ENCODE measurements at regions not wholly inside any gene's neighbourhood (a gene's known extent, or its start where the extent isn't known, plus 50 kb on each side); places are given as distances from the start of the nearest gene placed in this dataset.

- Mint-ChIP-seq H3K36me3 (ENCODE audit: insufficient read depth) (no peaks in the 10 kb centered on the region), H3K4me3 (no peak overlapping the region), H3K27me3 (no peaks in the 10 kb centered on the region), H3K27ac (no peak overlapping the region), H3K4me1 (ENCODE audit: low read depth in 2 of 2) (no peaks in the 10 kb centered on the region), H3K9me3 (peaks cover 0 to 2% of the 10 kb centered on the region in 2 donors)
- ATAC-seq (replicated peaks): no peak
- no peak for DNase-seq
Measured at GRCh38 chr13:106858903-106859532, 291.1 kb upstream of the ARGLU1 start.

GRCh38 chr13:106852436-106852835 is 284.5 kb upstream of the ARGLU1 start:
- no peaks in the 10 kb centered on the region for H3K27me3 Mint-ChIP-seq
- H3K36me3 Mint-ChIP-seq (ENCODE audit: insufficient read depth): no peaks in the 10 kb centered on the region
- DNase-seq (no peak), ATAC-seq (replicated peaks) (no peak)
- H3K4me3 Mint-ChIP-seq: no peak overlapping the region
- peaks cover 0 to 1% of the 10 kb centered on the region in 2 donors for H3K9me3 Mint-ChIP-seq
- H3K27ac Mint-ChIP-seq: no peak overlapping the region
- no peaks in the 10 kb centered on the region for H3K4me1 Mint-ChIP-seq (ENCODE audit: low read depth in 2 of 2)

DNA sequence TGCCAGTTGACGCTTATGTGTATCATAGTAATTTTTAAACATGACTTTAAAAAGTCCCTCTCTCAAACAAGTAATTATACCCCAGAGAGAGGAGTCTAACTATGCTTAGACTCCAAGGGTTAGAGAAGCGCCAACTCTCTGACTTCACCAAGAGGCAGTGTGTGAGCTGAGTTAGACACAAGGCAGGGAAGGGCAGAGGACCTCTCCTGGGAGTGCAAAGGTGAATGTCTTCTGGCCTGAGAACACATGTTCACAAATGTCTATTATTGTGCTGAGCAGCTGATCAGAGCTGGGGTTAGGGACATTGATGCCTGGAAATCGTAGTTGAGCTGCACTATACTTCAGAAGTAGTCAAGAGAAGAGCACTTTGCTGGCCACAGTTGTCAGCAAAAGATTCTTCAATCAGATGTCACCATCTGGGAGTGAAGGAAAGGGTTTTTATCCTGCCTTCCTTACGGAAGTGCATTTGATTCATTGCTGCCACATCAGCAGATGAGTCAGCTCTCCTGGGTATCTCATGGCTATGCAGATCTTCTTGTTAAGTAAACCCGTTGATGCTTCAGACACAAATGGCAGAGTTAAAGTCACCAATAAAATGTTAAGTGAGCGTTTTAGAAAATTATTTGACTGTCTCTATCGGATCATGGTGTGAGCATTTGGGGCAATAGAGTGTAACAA is 283.2 kb upstream of the ARGLU1 start:
- ATAC-seq (replicated peaks) (no peak), DNase-seq (no peak)
- no peaks in the 10 kb centered on the region for H3K36me3 Mint-ChIP-seq (ENCODE audit: insufficient read depth)
- H3K4me1 Mint-ChIP-seq (ENCODE audit: low read depth in 2 of 2): no peaks in the 10 kb centered on the region
- H3K27me3 Mint-ChIP-seq: no peaks in the 10 kb centered on the region
- H3K4me3 Mint-ChIP-seq: no peak overlapping the region
- peaks cover 0 to 1% of the 10 kb centered on the region in 2 donors for H3K9me3 Mint-ChIP-seq
- no peak overlapping the region for H3K27ac Mint-ChIP-seq

- ATAC-seq (replicated peaks): no peak
- Mint-ChIP-seq H3K4me1 (ENCODE audit: low read depth in 2 of 2) (no peaks in the 10 kb centered on the region), H3K36me3 (ENCODE audit: insufficient read depth) (no peaks in the 10 kb centered on the region), H3K4me3 (no peak overlapping the region), H3K27me3 (no peaks in the 10 kb centered on the region), H3K27ac (no peak overlapping the region), H3K9me3 (no peaks in the 10 kb centered on the region)
- no peak for DNase-seq
Measured at GRCh38 chr13:106846571-106847448, 278.9 kb upstream of the ARGLU1 start.

- Mint-ChIP-seq H3K9me3 (peaks cover 3 to 8% of the 10 kb centered on the region in 2 donors), H3K27me3 (no peaks in the 10 kb centered on the region), H3K4me1 (ENCODE audit: low read depth in 2 of 2) (no peaks in the 10 kb centered on the region), H3K4me3 (no peak overlapping the region), H3K27ac (no peak overlapping the region), H3K36me3 (ENCODE audit: insufficient read depth) (no peaks in the 10 kb centered on the region)
- ATAC-seq (replicated peaks) (no peak), DNase-seq (no peak)
Measured at GRCh38 chr13:106836186-106836802, 268.4 kb upstream of the ARGLU1 start.

DNA sequence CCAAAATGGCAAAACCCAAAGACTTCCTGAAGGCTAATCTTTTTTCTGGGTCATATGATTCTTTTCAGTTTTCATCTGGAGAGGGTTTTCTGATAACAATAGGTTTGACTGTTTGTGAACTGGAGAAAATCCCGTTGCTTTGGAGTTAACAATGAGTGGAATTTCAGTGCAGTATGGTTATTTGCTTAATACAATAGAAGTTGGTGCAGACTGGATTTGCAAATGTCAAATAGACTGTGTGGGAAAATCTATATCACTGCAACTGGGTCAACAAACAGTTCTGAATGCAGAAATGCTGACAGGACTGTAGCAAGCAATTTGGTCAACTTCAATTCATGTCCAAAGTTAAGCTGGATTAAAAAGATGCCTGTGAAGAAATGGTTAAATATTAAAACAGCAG is 267.5 kb upstream of the ARGLU1 start:
- H3K4me1 Mint-ChIP-seq (ENCODE audit: low read depth in 2 of 2): no peaks in the 10 kb centered on the region
- no peak overlapping the region for H3K27ac Mint-ChIP-seq
- H3K9me3 Mint-ChIP-seq: peaks cover 3 to 8% of the 10 kb centered on the region in 2 donors
- H3K4me3 Mint-ChIP-seq: no peak overlapping the region
- H3K27me3 Mint-ChIP-seq: no peaks in the 10 kb centered on the region
- DNase-seq (no peak), ATAC-seq (replicated peaks) (no peak)
- no peaks in the 10 kb centered on the region for H3K36me3 Mint-ChIP-seq (ENCODE audit: insufficient read depth)

GRCh38 chr13:106821979-106822378 is 254.0 kb upstream of the ARGLU1 start:
- no peak for ATAC-seq (replicated peaks)
- Mint-ChIP-seq H3K27ac (no peak overlapping the region), H3K9me3 (peaks cover 3 to 8% of the 10 kb centered on the region in 2 donors), H3K27me3 (no peaks in the 10 kb centered on the region), H3K4me1 (ENCODE audit: low read depth in 2 of 2) (no peaks in the 10 kb centered on the region), H3K4me3 (no peak overlapping the region), H3K36me3 (ENCODE audit: insufficient read depth) (no peaks in the 10 kb centered on the region)
- no peak for DNase-seq

DNA sequence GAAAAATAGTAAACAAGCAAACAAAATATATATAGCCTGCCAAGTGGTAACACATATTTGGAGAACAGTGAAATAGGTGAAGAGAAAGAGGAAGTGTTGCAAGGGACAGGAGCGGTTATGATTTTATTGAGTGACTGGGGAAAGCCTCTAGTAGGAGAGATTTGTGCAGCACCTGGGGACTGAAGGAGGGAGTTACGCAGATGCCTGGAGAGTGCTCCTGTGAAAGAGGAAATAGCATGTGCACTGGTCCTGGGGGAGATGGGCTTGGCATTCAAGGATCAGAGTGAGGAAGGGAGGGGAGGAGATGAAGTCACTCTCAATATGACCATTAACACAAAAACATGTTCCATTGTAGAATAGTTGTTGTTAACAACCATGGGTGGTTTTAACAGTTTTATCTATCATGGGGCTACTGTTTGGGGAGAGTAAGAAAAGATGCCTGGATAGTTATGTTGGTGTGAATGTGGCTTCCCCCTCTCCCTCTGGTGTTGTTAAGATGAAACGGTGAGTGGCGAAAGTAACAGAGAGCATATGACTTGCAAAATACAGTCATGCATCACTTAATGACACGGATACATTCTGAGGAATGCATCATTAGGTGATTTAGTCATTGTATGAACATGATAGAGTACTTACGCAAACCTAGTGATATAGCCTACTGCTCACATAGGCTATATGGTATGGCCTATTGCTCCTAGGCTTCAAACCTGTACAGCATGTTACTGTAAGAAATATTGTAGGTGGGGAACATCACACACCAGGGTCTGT is 251.7 kb upstream of the ARGLU1 start:
- DNase-seq (no peak), ATAC-seq (replicated peaks) (no peak)
- Mint-ChIP-seq H3K36me3 (ENCODE audit: insufficient read depth) (no peaks in the 10 kb centered on the region), H3K4me1 (ENCODE audit: low read depth in 2 of 2) (no peaks in the 10 kb centered on the region), H3K4me3 (no peak overlapping the region), H3K27me3 (no peaks in the 10 kb centered on the region), H3K27ac (no peak overlapping the region), H3K9me3 (peaks cover 2 to 8% of the 10 kb centered on the region in 2 donors)

GRCh38 chr13:106818971-106819370 is 251.0 kb upstream of the ARGLU1 start:
- H3K27me3 Mint-ChIP-seq: no peaks in the 10 kb centered on the region
- ATAC-seq (replicated peaks): no peak
- no peak overlapping the region for H3K4me3 Mint-ChIP-seq
- H3K27ac Mint-ChIP-seq: no peak overlapping the region
- peaks cover 0 to 8% of the 10 kb centered on the region in 2 donors for H3K9me3 Mint-ChIP-seq
- no peak for DNase-seq
- no peaks in the 10 kb centered on the region for H3K4me1 Mint-ChIP-seq (ENCODE audit: low read depth in 2 of 2)
- H3K36me3 Mint-ChIP-seq (ENCODE audit: insufficient read depth): no peaks in the 10 kb centered on the region

GRCh38 chr13:106815545-106815944 is 247.6 kb upstream of the ARGLU1 start:
- DNase-seq: no peak
- no peaks in the 10 kb centered on the region for H3K36me3 Mint-ChIP-seq (ENCODE audit: insufficient read depth)

DNA sequence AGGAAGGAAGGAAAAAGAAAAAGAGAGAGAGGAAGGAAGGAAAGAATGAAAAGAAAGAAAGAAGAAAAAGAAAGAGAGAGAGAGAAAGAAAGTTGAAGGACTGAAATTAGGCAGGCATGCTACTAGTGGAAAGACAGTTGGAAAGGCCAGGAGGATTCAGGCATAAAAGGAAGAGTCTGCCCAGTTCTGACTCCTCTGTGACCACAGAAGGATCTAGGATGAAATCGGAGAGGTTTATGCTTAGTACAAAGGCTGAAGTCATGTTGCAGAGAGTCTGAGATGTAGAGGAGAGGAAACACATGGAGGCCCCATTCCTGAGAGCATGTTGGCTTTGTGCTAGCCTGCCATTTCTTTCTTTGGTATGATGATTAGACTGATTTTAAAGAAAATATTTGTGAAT is 246.5 kb upstream of the ARGLU1 start:
- no peak overlapping the region for H3K27ac Mint-ChIP-seq
- no peak overlapping the region for H3K4me3 Mint-ChIP-seq
- ATAC-seq (replicated peaks): no peak
- H3K9me3 Mint-ChIP-seq: peaks cover 3 to 5% of the 10 kb centered on the region in 2 donors
- H3K4me1 Mint-ChIP-seq (ENCODE audit: low read depth in 2 of 2): no peaks in the 10 kb centered on the region
- no peaks in the 10 kb centered on the region for H3K27me3 Mint-ChIP-seq
- H3K36me3 Mint-ChIP-seq (ENCODE audit: insufficient read depth): no peaks in the 10 kb centered on the region
- DNase-seq: no peak

More at GRCh38 chr13:106815545-106815944, 247.6 kb upstream of the ARGLU1 start:
- peaks cover 3 to 8% of the 10 kb centered on the region in 2 donors for H3K9me3 Mint-ChIP-seq
- H3K4me1 Mint-ChIP-seq (ENCODE audit: low read depth in 2 of 2): no peaks in the 10 kb centered on the region
- H3K4me3 Mint-ChIP-seq: no peak overlapping the region
- no peak overlapping the region for H3K27ac Mint-ChIP-seq
- no peaks in the 10 kb centered on the region for H3K27me3 Mint-ChIP-seq
- ATAC-seq (replicated peaks): no peak

DNA sequence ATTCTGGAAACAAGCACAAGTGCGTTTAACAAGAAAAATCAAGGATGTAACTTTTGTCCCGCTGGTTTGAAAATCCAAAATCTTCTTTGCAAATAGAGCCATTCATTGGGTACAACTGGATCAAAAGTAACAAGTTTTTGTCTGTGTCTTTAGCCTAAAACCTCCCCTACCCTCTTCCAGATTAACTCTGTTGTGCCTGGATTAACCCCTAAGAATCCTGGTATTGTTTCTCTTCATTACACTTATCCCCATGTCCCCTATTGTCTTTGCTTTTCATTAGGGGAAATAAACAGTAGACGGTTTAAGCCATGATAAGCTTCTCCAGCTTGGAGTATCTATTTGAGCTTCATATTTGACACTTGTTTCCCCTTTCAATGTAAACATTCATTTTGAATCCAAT is 242.1 kb upstream of the ARGLU1 start:
- no peaks in the 10 kb centered on the region for H3K36me3 Mint-ChIP-seq (ENCODE audit: insufficient read depth)

GRCh38 chr13:106804991-106805390 is 237.1 kb upstream of the ARGLU1 start:
- Mint-ChIP-seq H3K27ac (no peak overlapping the region), H3K27me3 (no peaks in the 10 kb centered on the region), H3K4me1 (ENCODE audit: low read depth in 2 of 2) (no peaks in the 10 kb centered on the region), H3K4me3 (no peak overlapping the region), H3K9me3 (no peaks in the 10 kb centered on the region), H3K36me3 (ENCODE audit: insufficient read depth) (no peaks in the 10 kb centered on the region)
- no peak for ATAC-seq (replicated peaks)
- DNase-seq: no peak

More for the DNA sequence above, 242.1 kb upstream of the ARGLU1 start:
- Mint-ChIP-seq H3K9me3 (peaks cover 0 to 3% of the 10 kb centered on the region in 2 donors), H3K4me1 (ENCODE audit: low read depth in 2 of 2) (no peaks in the 10 kb centered on the region), H3K27me3 (no peaks in the 10 kb centered on the region), H3K4me3 (no peak overlapping the region), H3K27ac (no peak overlapping the region)
- no peak for DNase-seq
- no peak for ATAC-seq (replicated peaks)

All from effector memory CD8-positive, alpha-beta T cell (primary cell).